ENCODE measurements at regions not wholly inside any gene's neighbourhood (a gene's known extent, or its start where the extent isn't known, plus 50 kb on each side); places are given as distances from the start of the nearest gene placed in this dataset.

- H3K36me3 ChIP-seq = no peaks in the 10 kb centered on the region
- no peak for DNase-seq
- intact Hi-C loops (cut with DNase I; ENCODE audit: low total_unique reads) = no loop called here
- H3K9me3 ChIP-seq = no peaks in the 10 kb centered on the region
- no peak overlapping the region for H3K27ac ChIP-seq
- H3K4me3 ChIP-seq = no peak overlapping the region
- no peaks in the 10 kb centered on the region for H3K27me3 ChIP-seq
- no peak for TF ChIP-seq POLR2A (IDR thresholded peaks at IDR 0.05)
- no peak for TF ChIP-seq EP300 (IDR thresholded peaks at IDR 0.05)
- TF ChIP-seq CTCF (IDR thresholded peaks at IDR 0.05) = no peak
- TF ChIP-seq POLR2AphosphoS5 (IDR thresholded peaks at IDR 0.05) = no peak
- H3K4me1 ChIP-seq = no peaks in the 10 kb centered on the region
Measured at GRCh38 chr20:6482486-6482885, 285.0 kb upstream of the BMP2 start.

- no peak for DNase-seq
- Histone ChIP-seq H3K9me3 (no peaks in the 10 kb centered on the region), H3K27ac (no peak overlapping the region), H3K27me3 (no peaks in the 10 kb centered on the region), H3K36me3 (no peaks in the 10 kb centered on the region), H3K4me1 (no peaks in the 10 kb centered on the region), H3K4me3 (no peak overlapping the region)
- intact Hi-C loops (cut with DNase I; ENCODE audit: low total_unique reads) = no loop called here
- WGBS, 5 donors = 79 to 98% (median 87%) methylated on average over 7 of the region's 7 CpGs
- TF ChIP-seq EP300 (IDR thresholded peaks at IDR 0.05) (no peak), POLR2AphosphoS5 (IDR thresholded peaks at IDR 0.05) (no peak), CTCF (IDR thresholded peaks at IDR 0.05) (no peak), POLR2A (IDR thresholded peaks at IDR 0.05) (no peak)
Measured at GRCh38 chr20:6480328-6481200, 286.9 kb upstream of the BMP2 start.

GRCh38 chr20:6473197-6473596 lies 294.3 kb upstream of the BMP2 start:
- Histone ChIP-seq H3K4me1 (no peaks in the 10 kb centered on the region), H3K9me3 (no peaks in the 10 kb centered on the region), H3K36me3 (no peaks in the 10 kb centered on the region), H3K27me3 (no peaks in the 10 kb centered on the region), H3K4me3 (no peak overlapping the region), H3K27ac (no peak overlapping the region)
- no peak for DNase-seq
- intact Hi-C loops (cut with DNase I; ENCODE audit: low total_unique reads) = no loop called here
- TF ChIP-seq CTCF (IDR thresholded peaks at IDR 0.05) = no peak
- no peak for TF ChIP-seq POLR2AphosphoS5 (IDR thresholded peaks at IDR 0.05)
- TF ChIP-seq POLR2A (IDR thresholded peaks at IDR 0.05) = no peak
- no peak for TF ChIP-seq EP300 (IDR thresholded peaks at IDR 0.05)

- H3K9me3 ChIP-seq = no peaks in the 10 kb centered on the region
Measured at GRCh38 chr20:6471871-6472270, 295.6 kb upstream of the BMP2 start.

More at GRCh38 chr20:6471871-6472270, 295.6 kb upstream of the BMP2 start:
- Histone ChIP-seq H3K27ac (no peak overlapping the region), H3K4me3 (no peak overlapping the region), H3K27me3 (no peaks in the 10 kb centered on the region), H3K4me1 (no peaks in the 10 kb centered on the region), H3K36me3 (no peaks in the 10 kb centered on the region)
- intact Hi-C loops (cut with DNase I; ENCODE audit: low total_unique reads) = no loop called here
- 74 to 100% (median 91%) methylated on average over 1 of the region's 1 CpG for WGBS, 5 donors
- no peak for TF ChIP-seq POLR2A (IDR thresholded peaks at IDR 0.05)
- no peak for TF ChIP-seq EP300 (IDR thresholded peaks at IDR 0.05)
- no peak for TF ChIP-seq POLR2AphosphoS5 (IDR thresholded peaks at IDR 0.05)
- no peak for TF ChIP-seq CTCF (IDR thresholded peaks at IDR 0.05)
- DNase-seq = no peak
